ENCODE measurements at regions not wholly inside any gene's neighbourhood (a gene's known extent, or its start where the extent isn't known, plus 50 kb on each side); places are given as distances from the start of the nearest gene placed in this dataset.
A peak's percentile ranks its signal among the peaks of the same experiment; 100 is the strongest.

- Histone ChIP-seq H3K36me3 (no peaks in the 10 kb centered on the region), H3K4me3 (no peak overlapping the region), H3K4me1 (peaks cover 0 to 6% (median 0%) of the 10 kb centered on the region in 4 donors), H3K27ac (no peak overlapping the region), H3K9me3 (peaks cover 0 to under 1% (median 0%) of the 10 kb centered on the region in 4 donors), H3K27me3 (no peaks in the 10 kb centered on the region)
- intact Hi-C loops (cut with DNase I; ENCODE audit: low total_unique reads), result no loop called here
- WGBS, 5 donors, result 75 to 83% (median 80%) methylated on average over 3 of the region's 3 CpGs
- TF ChIP-seq CTCF (IDR thresholded peaks at IDR 0.05), result no peak
- TF ChIP-seq POLR2A (IDR thresholded peaks at IDR 0.05), result no peak
- TF ChIP-seq EP300 (IDR thresholded peaks at IDR 0.05), result no peak
- no peak for TF ChIP-seq POLR2AphosphoS5 (IDR thresholded peaks at IDR 0.05)
- DNase-seq, result no peak
Measured at GRCh38 chr4:72919464-72919863, 150.1 kb downstream of the COX18 start.

GRCh38 chr4:72918362-72918761 lies 151.2 kb downstream of the COX18 start:
- Histone ChIP-seq H3K27ac (no peak overlapping the region), H3K27me3 (no peaks in the 10 kb centered on the region), H3K9me3 (no peaks in the 10 kb centered on the region), H3K4me3 (no peak overlapping the region), H3K4me1 (peaks cover 0 to 8% (median 0%) of the 10 kb centered on the region in 4 donors), H3K36me3 (no peaks in the 10 kb centered on the region)
- intact Hi-C loops (cut with DNase I; ENCODE audit: low total_unique reads), result no loop called here
- 89 to 100% (median 94%) methylated on average over 1 of the region's 1 CpG for WGBS, 5 donors
- DNase-seq, result no peak
- TF ChIP-seq EP300 (IDR thresholded peaks at IDR 0.05) (no peak), POLR2AphosphoS5 (IDR thresholded peaks at IDR 0.05) (no peak), CTCF (IDR thresholded peaks at IDR 0.05) (no peak), POLR2A (IDR thresholded peaks at IDR 0.05) (no peak)

- no peak overlapping the region for H3K4me3 ChIP-seq
- no peaks in the 10 kb centered on the region for H3K9me3 ChIP-seq
- H3K27me3 ChIP-seq, result no peaks in the 10 kb centered on the region
- H3K36me3 ChIP-seq, result no peaks in the 10 kb centered on the region
- no peak overlapping the region for H3K27ac ChIP-seq
- H3K4me1 ChIP-seq, result peaks cover 0 to 8% (median 0%) of the 10 kb centered on the region in 4 donors
- 36 to 66% (median 44%) methylated on average over 5 of the region's 5 CpGs for WGBS, 5 donors
- no peak for TF ChIP-seq POLR2A (IDR thresholded peaks at IDR 0.05)
- no peak for TF ChIP-seq POLR2AphosphoS5 (IDR thresholded peaks at IDR 0.05)
- no peak for TF ChIP-seq CTCF (IDR thresholded peaks at IDR 0.05)
- no peak for TF ChIP-seq EP300 (IDR thresholded peaks at IDR 0.05)
- no peak for DNase-seq
- intact Hi-C loops (cut with DNase I; ENCODE audit: low total_unique reads), result no loop called here
Measured at GRCh38 chr4:72911316-72911715, 158.2 kb downstream of the COX18 start.

- H3K27me3 ChIP-seq, result no peaks in the 10 kb centered on the region
- H3K4me3 ChIP-seq, result no peak overlapping the region
- peak; percentile 6 to 36 for DNase-seq
- TF ChIP-seq CTCF (IDR thresholded peaks at IDR 0.05), result peak in 5 of 7 experiments; percentile 13 to 61 (median 29)
- no peak for TF ChIP-seq EP300 (IDR thresholded peaks at IDR 0.05)
- 4 to 10% (median 5%) methylated on average over 1 of the region's 1 CpG for WGBS, 5 donors
- no peaks in the 10 kb centered on the region for H3K36me3 ChIP-seq
- H3K27ac ChIP-seq, result no peak overlapping the region
- intact Hi-C loops (cut with DNase I; ENCODE audit: low total_unique reads), result no loop called here
- peaks cover 0 to 3% (median 0%) of the 10 kb centered on the region in 4 donors for H3K4me1 ChIP-seq
- no peaks in the 10 kb centered on the region for H3K9me3 ChIP-seq
Measured at GRCh38 chr4:72909461-72909860, 160.1 kb downstream of the COX18 start.

All from stomach (tissue), 8 donors.